ENCODE measurements at regions not wholly inside any gene's neighbourhood (a gene's known extent, or its start where the extent isn't known, plus 50 kb on each side); places are given as distances from the start of the nearest gene placed in this dataset.

DNA sequence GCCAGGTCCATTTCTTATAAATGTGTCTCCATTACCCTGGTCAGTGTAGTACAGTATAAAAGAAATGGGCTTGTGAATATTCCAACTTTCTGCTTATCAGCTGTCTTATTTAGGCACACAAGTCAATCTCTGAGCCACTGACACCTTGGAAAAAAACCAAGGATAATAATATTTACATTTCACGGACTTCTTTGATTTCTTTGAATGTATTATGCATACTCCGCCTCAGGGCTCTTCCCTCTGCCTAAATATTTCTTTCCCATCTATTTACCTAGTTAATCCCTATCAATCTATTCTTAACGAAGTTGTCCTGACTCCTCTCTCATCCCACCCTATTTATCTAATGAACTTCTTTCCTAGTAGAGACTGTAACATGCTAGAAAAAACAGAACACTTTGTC is 253.8 kb downstream of the CRPPA start:
- no peak for DNase-seq (ENCODE audit: low spot score)
- TF ChIP-seq, protein P1, sequence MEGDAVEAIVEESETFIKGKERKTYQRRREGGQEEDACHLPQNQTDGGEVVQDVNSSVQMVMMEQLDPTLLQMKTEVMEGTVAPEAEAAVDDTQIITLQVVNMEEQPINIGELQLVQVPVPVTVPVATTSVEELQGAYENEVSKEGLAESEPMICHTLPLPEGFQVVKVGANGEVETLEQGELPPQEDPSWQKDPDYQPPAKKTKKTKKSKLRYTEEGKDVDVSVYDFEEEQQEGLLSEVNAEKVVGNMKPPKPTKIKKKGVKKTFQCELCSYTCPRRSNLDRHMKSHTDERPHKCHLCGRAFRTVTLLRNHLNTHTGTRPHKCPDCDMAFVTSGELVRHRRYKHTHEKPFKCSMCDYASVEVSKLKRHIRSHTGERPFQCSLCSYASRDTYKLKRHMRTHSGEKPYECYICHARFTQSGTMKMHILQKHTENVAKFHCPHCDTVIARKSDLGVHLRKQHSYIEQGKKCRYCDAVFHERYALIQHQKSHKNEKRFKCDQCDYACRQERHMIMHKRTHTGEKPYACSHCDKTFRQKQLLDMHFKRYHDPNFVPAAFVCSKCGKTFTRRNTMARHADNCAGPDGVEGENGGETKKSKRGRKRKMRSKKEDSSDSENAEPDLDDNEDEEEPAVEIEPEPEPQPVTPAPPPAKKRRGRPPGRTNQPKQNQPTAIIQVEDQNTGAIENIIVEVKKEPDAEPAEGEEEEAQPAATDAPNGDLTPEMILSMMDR (IDR thresholded peaks at IDR 0.05) = no peak
- ATAC-seq (ENCODE audit: low FRiP score) = no peak

- TF ChIP-seq, protein P1 (IDR thresholded peaks at IDR 0.05) = no peak
Measured at GRCh38 chr7:16144361-16144760, 277.0 kb downstream of the CRPPA start.

GRCh38 chr7:16137944-16138343 is 283.4 kb downstream of the CRPPA start:
- TF ChIP-seq, protein P1 (IDR thresholded peaks at IDR 0.05) = no peak
- ATAC-seq (ENCODE audit: low FRiP score) (no peak), DNase-seq (ENCODE audit: low spot score) (no peak)

More at GRCh38 chr7:16144361-16144760, 277.0 kb downstream of the CRPPA start:
- DNase-seq (ENCODE audit: low spot score) (no peak), ATAC-seq (ENCODE audit: low FRiP score) (no peak)

GRCh38 chr7:16136896-16137295 is 284.4 kb downstream of the CRPPA start:
- DNase-seq (ENCODE audit: low spot score) = no peak
- ATAC-seq (ENCODE audit: low FRiP score) = no peak
- TF ChIP-seq, protein P1 (IDR thresholded peaks at IDR 0.05) = no peak

DNA sequence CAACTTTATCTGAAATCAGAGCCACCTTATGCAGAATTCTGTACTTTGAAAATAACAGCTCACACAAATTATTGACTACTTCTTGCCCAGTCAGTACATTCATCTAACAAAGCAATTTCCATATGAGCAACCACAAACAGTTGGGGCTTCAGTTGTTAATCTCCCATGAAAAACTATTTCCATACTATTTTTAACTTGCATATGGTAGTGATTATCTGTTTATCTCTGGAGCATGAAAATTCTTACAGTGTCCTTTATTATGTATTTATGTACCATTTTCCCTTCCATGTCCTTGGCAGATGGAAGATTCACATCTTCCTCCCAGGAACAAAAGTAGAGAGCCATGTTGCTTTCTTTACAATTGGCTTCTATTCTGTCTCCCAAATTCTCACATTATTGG is 285.7 kb downstream of the CRPPA start:
- ATAC-seq (ENCODE audit: low FRiP score) = no peak
- TF ChIP-seq, protein P1 (IDR thresholded peaks at IDR 0.05) = no peak
- DNase-seq (ENCODE audit: low spot score) = no peak

- DNase-seq (ENCODE audit: low spot score) = no peak
- TF ChIP-seq, protein P1 (IDR thresholded peaks at IDR 0.05) = no peak
- ATAC-seq (ENCODE audit: low FRiP score) = no peak
Measured at GRCh38 chr7:16130111-16131110, 290.9 kb downstream of the CRPPA start.
